Fibroblast of skin of left biceps (primary cell): ENCODE measurements at regions not wholly inside any gene's neighbourhood (a gene's known extent, or its start where the extent isn't known, plus 50 kb on each side); places are given as distances from the start of the nearest gene placed in this dataset.

Experiments used
- DNase-seq, 2 experiments: peaks; one replicate each; pipeline ENCODE4 v3.0.0-alpha.2; 2013; ENCODE audit warnings: low read depth in 2 of 2

GRCh38 chr16:80081846-80082245, 458.9 kb upstream of the DYNLRB2 start:
- DNase-seq, result no peak

- DNase-seq, result no peak
These were observed 460.4 kb upstream of the DYNLRB2 start for GRCh38 chr16:80080287-80080851.

GRCh38 chr16:80079072-80079471, 461.7 kb upstream of the DYNLRB2 start:
- DNase-seq, result no peak

GRCh38 chr16:80077696-80078095, 463.1 kb upstream of the DYNLRB2 start:
- DNase-seq, result no peak

GRCh38 chr16:80074329-80074728, 466.5 kb upstream of the DYNLRB2 start:
- DNase-seq, result no peak

GRCh38 chr16:80071964-80072456, 468.8 kb upstream of the DYNLRB2 start:
- no peak for DNase-seq

- DNase-seq, result no peak
These were observed 466.5 kb upstream of the MAF start for GRCh38 chr16:80066805-80067580.

GRCh38 chr16:80065541-80065940, 465.0 kb upstream of the MAF start:
- DNase-seq, result no peak

GRCh38 chr16:80063713-80064069, 463.2 kb upstream of the MAF start:
- no peak for DNase-seq

GRCh38 chr16:80063031-80063712, 462.6 kb upstream of the MAF start:
- DNase-seq, result no peak

GRCh38 chr16:80062361-80063030, 462.0 kb upstream of the MAF start:
- no peak for DNase-seq

GRCh38 chr16:80060470-80060869, 459.9 kb upstream of the MAF start:
- no peak for DNase-seq

GRCh38 chr16:80059836-80060235, 459.3 kb upstream of the MAF start:
- DNase-seq, result no peak

- DNase-seq, result peak; percentile 14 to 29
These were observed 457.7 kb upstream of the MAF start for GRCh38 chr16:80058214-80058613.

- DNase-seq, result peak in 1 of 2 experiments; percentile 14
These were observed 455.8 kb upstream of the MAF start for GRCh38 chr16:80056324-80056723.

GRCh38 chr16:80055831-80056230, 455.3 kb upstream of the MAF start:
- DNase-seq, result no peak

GRCh38 chr16:80054647-80055046, 454.1 kb upstream of the MAF start:
- DNase-seq, result no peak

- DNase-seq, result no peak
These were observed 450.5 kb upstream of the MAF start for GRCh38 chr16:80051040-80051439.

GRCh38 chr16:80048250-80048649, 447.7 kb upstream of the MAF start:
- DNase-seq, result no peak

GRCh38 chr16:80047842-80048241, 447.3 kb upstream of the MAF start:
- peak in 1 of 2 experiments; percentile 12 for DNase-seq

- no peak for DNase-seq
These were observed 446.3 kb upstream of the MAF start for GRCh38 chr16:80046848-80047247.

GRCh38 chr16:80046261-80046660, 445.7 kb upstream of the MAF start:
- no peak for DNase-seq
